Right lobe of liver (tissue), 4 donors: ENCODE measurements at regions not wholly inside any gene's neighbourhood (a gene's known extent, or its start where the extent isn't known, plus 50 kb on each side); places are given as distances from the start of the nearest gene placed in this dataset.

ENCODE experiments used
- CTCF ChIP-seq, 4 donors: fragments of 200-600 bp in 3 of 4; fragments of 450-650 bp in 1 of 4; IDR thresholded peaks; one replicate each; pipeline versions ENCODE4 v1.5.1 to v1.8.0; 2016 to 2022; ENCODE audit warnings: antibody characterized with exemption in 4 of 4, mild to moderate bottlenecking in 2 of 4
- POLR2A ChIP-seq: fragments of 450-650 bp; IDR thresholded peaks from one replicate; pipeline ENCODE4 v1.6.1; 2017; ENCODE audit warnings: antibody characterized with exemption, mild to moderate bottlenecking
- donor health status: DM: no; HTN: no; CAD: no.
- donor health status: DM: no; HTN: no; CAD: no.
- donor health status: DM: no; HTN: yes; CAD: no.

- TF ChIP-seq CTCF (IDR thresholded peaks at IDR 0.05) (no peak), POLR2A (no peak)
These were observed 392.1 kb downstream of the CAAP1 start for GRCh38 chr9:26500471-26500870.
